DOHH2 (cell line): ENCODE measurements at regions not wholly inside any gene's neighbourhood (a gene's known extent, or its start where the extent isn't known, plus 50 kb on each side); places are given as distances from the start of the nearest gene placed in this dataset.

Source experiments
- H3F3A ChIP-seq: fragments of 200-600 bp; sonication (generic), shearing (Covaris generic); 2 replicates; pipeline ENCODE4 v1.6.0; 2016; ENCODE audit warnings: antibody characterized with exemption, mild to moderate bottlenecking; ENCODE audit not compliant: control insufficient read depth, insufficient read depth
- H3K27ac ChIP-seq: fragments of 200-600 bp; sonication (generic); 2 replicates; pipeline ENCODE4 v1.5.1; 2014; ENCODE audit warnings: low read depth, mild to moderate bottlenecking, low read length, moderate library complexity
- H3K27me3 ChIP-seq: fragments of 200-600 bp; sonication (generic); 2 replicates; pipeline ENCODE4 v1.6.1; 2014; ENCODE audit warnings: mild to moderate bottlenecking, low read length, mixed read lengths; ENCODE audit not compliant: control insufficient read depth
- H3K36me3 ChIP-seq: fragments of 200-600 bp; sonication (generic); 2 replicates; pipeline ENCODE4 v1.6.1; 2014; ENCODE audit warnings: mild to moderate bottlenecking, low read length, moderate library complexity, mixed read lengths; ENCODE audit not compliant: control insufficient read depth
- H3K4me1 ChIP-seq: fragments of 200-600 bp; sonication (generic); 2 replicates; pipeline ENCODE4 v1.6.1; 2014; ENCODE audit warnings: mild to moderate bottlenecking, low read length, mixed read lengths; ENCODE audit not compliant: control insufficient read depth
- H3K4me2 ChIP-seq: fragments of 200-600 bp; sonication (generic); 2 replicates; pipeline ENCODE4 v1.6.0; 2014; ENCODE audit warnings: mild to moderate bottlenecking, low read length, moderate library complexity
- H3K4me3 ChIP-seq: fragments of 200-600 bp; sonication (generic); 2 replicates; pipeline ENCODE4 v1.5.1; 2014; ENCODE audit warnings: mild to moderate bottlenecking, low read length, mixed read lengths
- H3K79me2 ChIP-seq: fragments of 200-600 bp; sonication (generic); 2 replicates; pipeline ENCODE4 v1.6.1; 2014; ENCODE audit warnings: mild to moderate bottlenecking, low read length, mixed read lengths; ENCODE audit not compliant: control insufficient read depth
- H3K9me2 ChIP-seq: fragments of 200-600 bp; sonication (generic); replicated peaks from 2 replicates; pipeline ENCODE4 v1.6.1; 2014; ENCODE audit warnings: mild to moderate bottlenecking, low read length, mixed read lengths; ENCODE audit not compliant: control insufficient read depth
- H3K9me3 ChIP-seq: fragments of 200-600 bp; sonication (generic); 2 replicates; pipeline ENCODE4 v1.6.1; 2014; ENCODE audit warnings: antibody characterized with exemption, low read length, mixed read lengths; ENCODE audit not compliant: control insufficient read depth, insufficient read depth
- H4K20me1 ChIP-seq: fragments of 200-600 bp; sonication (generic); 2 replicates; pipeline ENCODE4 v1.6.0; 2014; ENCODE audit warnings: low read depth, mild to moderate bottlenecking, antibody characterized with exemption, low read length, moderate library complexity; ENCODE audit not compliant: control insufficient read depth, insufficient read depth
- CTCF ChIP-seq: fragments of 200-600 bp; sonication (generic); IDR thresholded peaks from one replicate; pipeline ENCODE4 v1.5.1; 2014; ENCODE audit warnings: antibody characterized with exemption, mild to moderate bottlenecking, low read depth, low read length; ENCODE audit not compliant: poor library complexity, severe bottlenecking
- EZH2phosphoT487 ChIP-seq: fragments of 200-600 bp; sonication (generic); IDR thresholded peaks from 2 replicates; pipeline ENCODE4 v1.6.1; 2017; ENCODE audit warnings: borderline replicate concordance, mild to moderate bottlenecking, antibody characterized with exemption, low read length, moderate library complexity, mixed read lengths

DNA sequence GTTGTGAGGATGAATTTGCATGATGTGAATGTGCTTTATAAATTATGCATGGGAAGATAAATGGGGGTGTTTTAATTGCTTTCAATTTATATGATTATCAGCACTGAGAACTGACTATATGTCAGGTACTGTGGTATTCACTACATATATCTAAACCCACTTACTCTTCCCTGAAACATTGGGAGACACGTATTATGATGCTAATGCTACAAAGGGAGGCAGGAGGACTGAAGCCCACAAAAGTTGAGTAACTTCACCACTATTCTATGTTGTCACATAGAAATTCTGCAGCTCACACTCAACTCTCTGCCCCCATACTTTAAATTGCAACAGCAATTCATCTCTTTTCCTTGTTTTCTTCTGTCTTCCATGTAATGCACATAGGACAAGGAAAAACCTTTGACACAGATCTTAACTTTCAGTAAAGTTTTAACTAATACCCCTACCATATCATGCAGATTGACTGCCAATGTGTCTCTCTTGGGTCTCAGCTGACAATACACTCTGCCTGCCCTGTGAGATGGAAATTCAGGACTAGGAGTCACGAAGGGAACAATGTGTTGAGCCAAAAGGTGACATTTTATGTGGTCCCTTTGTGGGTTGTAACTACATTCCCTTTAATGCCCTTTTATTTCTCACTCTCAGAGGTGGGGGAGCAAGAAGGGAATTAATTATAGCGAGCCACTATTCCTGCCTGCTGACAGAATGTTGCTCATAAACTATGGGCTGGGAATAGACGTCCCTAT is 691.0 kb upstream of the SORCS1 start:
- Histone ChIP-seq H3K4me3 (no peak overlapping the region), H3K27me3 (no peaks in the 10 kb centered on the region), H3K79me2 (no peaks in the 10 kb centered on the region), H3K4me2 (no peak overlapping the region), H3K4me1 (no peaks in the 10 kb centered on the region), H4K20me1 (no peaks in the 10 kb centered on the region), H3K27ac (no peak overlapping the region), H3K9me3 (no peaks in the 10 kb centered on the region), H3K9me2 (no peaks in the 10 kb centered on the region), H3F3A (no peaks in the 10 kb centered on the region), H3K36me3 (no peaks in the 10 kb centered on the region)
- TF ChIP-seq EZH2phosphoT487 (no peak), CTCF (no peak)

DNA sequence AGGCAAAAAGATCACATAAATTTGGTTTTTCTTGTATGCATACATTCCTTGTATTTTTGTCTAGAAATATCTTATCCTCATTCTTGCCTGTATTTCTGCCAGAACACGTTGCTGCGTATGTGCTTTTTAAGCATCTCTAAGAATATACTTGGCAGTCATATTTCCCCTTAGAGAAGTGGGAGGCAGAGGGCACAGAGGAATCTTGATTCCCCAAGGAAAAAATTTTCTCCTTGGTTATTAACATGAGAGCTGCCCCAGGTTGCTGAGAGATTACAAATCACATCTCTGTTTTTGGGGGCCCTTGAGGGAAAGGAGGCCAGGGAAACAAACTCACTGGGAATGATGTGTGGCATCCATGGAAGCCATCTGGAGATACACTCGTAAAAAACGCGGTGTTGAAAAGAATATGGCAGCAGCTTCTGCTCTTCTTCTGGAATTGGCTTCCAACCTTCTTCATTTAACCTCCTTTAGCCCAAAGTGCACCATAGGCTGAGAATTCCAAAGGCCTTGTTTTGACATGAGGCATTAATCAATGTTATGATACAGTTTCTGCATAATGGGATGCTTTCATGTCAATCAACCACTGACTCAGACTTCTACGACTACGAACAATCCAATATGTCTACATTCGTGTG is 684.3 kb upstream of the SORCS1 start:
- TF ChIP-seq EZH2phosphoT487 = no peak
- no peak for TF ChIP-seq CTCF
- Histone ChIP-seq H3K4me2 (no peak overlapping the region), H3K4me3 (no peak overlapping the region), H3K9me2 (no peaks in the 10 kb centered on the region), H3K27ac (no peak overlapping the region), H3F3A (no peaks in the 10 kb centered on the region), H3K27me3 (no peaks in the 10 kb centered on the region), H3K9me3 (no peaks in the 10 kb centered on the region), H3K4me1 (no peaks in the 10 kb centered on the region), H3K36me3 (no peaks in the 10 kb centered on the region), H4K20me1 (no peaks in the 10 kb centered on the region), H3K79me2 (no peaks in the 10 kb centered on the region)

- H3K9me2 ChIP-seq = no peaks in the 10 kb centered on the region
- no peaks in the 10 kb centered on the region for H3K9me3 ChIP-seq
- H3K4me1 ChIP-seq = no peaks in the 10 kb centered on the region
- H3K36me3 ChIP-seq = no peaks in the 10 kb centered on the region
- H3K27me3 ChIP-seq = no peaks in the 10 kb centered on the region
- H3K4me2 ChIP-seq = no peak overlapping the region
- H4K20me1 ChIP-seq = no peaks in the 10 kb centered on the region
- H3K27ac ChIP-seq = no peak overlapping the region
- no peak overlapping the region for H3K4me3 ChIP-seq
- TF ChIP-seq EZH2phosphoT487 = no peak
- TF ChIP-seq CTCF = no peak
- no peaks in the 10 kb centered on the region for H3K79me2 ChIP-seq
- no peaks in the 10 kb centered on the region for H3F3A ChIP-seq
Observed at GRCh38 chr10:107847620-107848019, 683.1 kb upstream of the SORCS1 start.
